Caco-2 (cell line): ENCODE measurements at regions not wholly inside any gene's neighbourhood (a gene's known extent, or its start where the extent isn't known, plus 50 kb on each side); places are given as distances from the start of the nearest gene placed in this dataset.

Experiments used
- BruUV-seq: library from RNA; stranded (reverse); fragments of 400-500 nt; replicated peaks from 2 replicates; lab custom pipeline; 2021; lab: Mats Ljungman, UMichigan
- CTCF ChIA-PET: fragments of 300-600 bp; sonication (Branson Sonifier 250); formaldehyde crosslinking; loops from one replicate; lab custom pipeline; 2022; ENCODE audit warnings: antibody characterized with exemption; lab: Charles Lee
- POLR2A ChIA-PET: fragments of 300-600 bp; sonication (Branson Sonifier 250); formaldehyde crosslinking; loops from one replicate; lab custom pipeline; 2022; ENCODE audit warnings: antibody characterized with exemption; lab: Charles Lee
- DNase-seq, 2 experiments: peaks; one replicate each; pipeline versions ENCODE4 v3.0.0 to v3.0.0-alpha.2; 2020 to 2022
- H3K27me3 ChIP-seq: replicated peaks from 2 replicates; pipeline ENCODE4 v1.6.0; 2011; ENCODE audit warnings: low read length; ENCODE audit not compliant: control insufficient read depth, insufficient read depth
- H3K36me3 ChIP-seq: 2 replicates; pipeline ENCODE4 v1.5.1; 2011; ENCODE audit warnings: low read length; ENCODE audit not compliant: control insufficient read depth, insufficient read depth
- H3K4me1 ChIP-seq: fragments of 250-450 bp; sonication (Bioruptor Pico); 2 replicates; pipeline ENCODE4 v1.5.1; 2020; ENCODE audit warnings: mild to moderate bottlenecking
- H3K4me3 ChIP-seq: 2 replicates; pipeline ENCODE4 v1.5.1; 2011; ENCODE audit warnings: low read depth, mild to moderate bottlenecking, control low read depth, low read length
- H3K9me3 ChIP-seq: fragments of 250-450 bp; sonication (Bioruptor Pico); 2 replicates; pipeline ENCODE4 v1.5.1; 2020; ENCODE audit warnings: mild to moderate bottlenecking, moderate library complexity
- H3K27ac Mint-ChIP-seq: one replicate; pipeline ENCODE4 v1.8.0; 2022; ENCODE audit warnings: mixed read lengths; ENCODE audit not compliant: unreplicated experiment
- H3K27me3 Mint-ChIP-seq: one replicate; pipeline ENCODE4 v1.8.0; 2022; ENCODE audit warnings: mixed read lengths; ENCODE audit not compliant: insufficient read depth, unreplicated experiment
- H3K36me3 Mint-ChIP-seq: one replicate; pipeline ENCODE4 v1.8.0; 2022; ENCODE audit warnings: mild to moderate bottlenecking, mixed read lengths; ENCODE audit not compliant: insufficient read depth, unreplicated experiment
- H3K4me1 Mint-ChIP-seq: one replicate; pipeline ENCODE4 v1.8.0; 2022; ENCODE audit warnings: low read depth, mixed read lengths; ENCODE audit not compliant: unreplicated experiment
- H3K4me3 Mint-ChIP-seq: one replicate; pipeline ENCODE4 v1.8.0; 2022; ENCODE audit warnings: mild to moderate bottlenecking, moderate library complexity, mixed read lengths; ENCODE audit not compliant: unreplicated experiment
- H3K9me3 Mint-ChIP-seq: one replicate; pipeline ENCODE4 v1.8.0; 2022; ENCODE audit warnings: mixed read lengths; ENCODE audit not compliant: unreplicated experiment
- intact Hi-C: fragments of 100-400 bp; cut with micrococcal nuclease; formaldehyde crosslinking; loops from one replicate; pipeline ENCODE4 v1.10.0; 2022; ENCODE audit not compliant: unreplicated experiment
- TF ChIP-seq, protein P1 (sequence below), 2 experiments: fragments of 200-600 bp in 1 of 2; IDR thresholded peaks; 1 replicate in 1 of 2; 2 replicates in 1 of 2; pipeline versions ENCODE4 v1.5.1 to v1.8.0; 2011 to 2022; ENCODE audit warnings: antibody characterized with exemption in 1 of 2, control low read depth in 1 of 2, inconsistent platforms in 1 of 2, low read depth in 1 of 2, low read length in 1 of 2, mild to moderate bottlenecking in 1 of 2, moderate library complexity in 1 of 2; ENCODE audit not compliant: insufficient read depth in 1 of 2, severe bottlenecking in 1 of 2, unreplicated experiment in 1 of 2

DNA sequence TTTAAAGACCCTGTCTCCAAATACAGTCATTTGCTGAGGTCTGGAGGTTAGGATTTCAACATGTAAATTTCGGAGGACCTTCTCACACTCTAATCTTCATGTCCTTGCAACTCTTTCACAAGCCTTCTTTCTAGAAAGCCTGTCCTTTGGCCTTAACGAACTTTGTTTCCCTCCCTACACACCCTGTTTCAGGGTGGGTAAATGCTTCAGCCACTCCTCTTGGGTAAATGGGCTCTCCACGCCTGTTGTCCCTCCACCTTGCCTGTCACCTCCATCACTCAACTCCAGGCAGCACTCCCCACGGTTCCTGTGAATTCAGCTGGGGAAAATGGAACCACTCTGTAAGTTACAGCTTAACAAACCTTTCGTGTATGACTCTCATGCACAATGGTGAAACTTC is 84.0 kb upstream of the COG2 start:
- H3K4me3 Mint-ChIP-seq = no peak overlapping the region
- DNase-seq = no peak
- H3K4me1 Mint-ChIP-seq = no peaks in the 10 kb centered on the region
- Histone ChIP-seq H3K9me3 (no peaks in the 10 kb centered on the region), H3K36me3 (no peaks in the 10 kb centered on the region), H3K4me3 (no peak overlapping the region), H3K4me1 (no peaks in the 10 kb centered on the region), H3K27me3 (no peaks in the 10 kb centered on the region; the same call in 1 of the 2 replicates)
- ChIA-PET POLR2A (no interaction called here), CTCF (no interaction called here)
- TF ChIP-seq, protein P1, sequence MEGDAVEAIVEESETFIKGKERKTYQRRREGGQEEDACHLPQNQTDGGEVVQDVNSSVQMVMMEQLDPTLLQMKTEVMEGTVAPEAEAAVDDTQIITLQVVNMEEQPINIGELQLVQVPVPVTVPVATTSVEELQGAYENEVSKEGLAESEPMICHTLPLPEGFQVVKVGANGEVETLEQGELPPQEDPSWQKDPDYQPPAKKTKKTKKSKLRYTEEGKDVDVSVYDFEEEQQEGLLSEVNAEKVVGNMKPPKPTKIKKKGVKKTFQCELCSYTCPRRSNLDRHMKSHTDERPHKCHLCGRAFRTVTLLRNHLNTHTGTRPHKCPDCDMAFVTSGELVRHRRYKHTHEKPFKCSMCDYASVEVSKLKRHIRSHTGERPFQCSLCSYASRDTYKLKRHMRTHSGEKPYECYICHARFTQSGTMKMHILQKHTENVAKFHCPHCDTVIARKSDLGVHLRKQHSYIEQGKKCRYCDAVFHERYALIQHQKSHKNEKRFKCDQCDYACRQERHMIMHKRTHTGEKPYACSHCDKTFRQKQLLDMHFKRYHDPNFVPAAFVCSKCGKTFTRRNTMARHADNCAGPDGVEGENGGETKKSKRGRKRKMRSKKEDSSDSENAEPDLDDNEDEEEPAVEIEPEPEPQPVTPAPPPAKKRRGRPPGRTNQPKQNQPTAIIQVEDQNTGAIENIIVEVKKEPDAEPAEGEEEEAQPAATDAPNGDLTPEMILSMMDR (IDR thresholded peaks at IDR 0.05; ENCODE audit: insufficient read depth in 1 of 2, low read depth in 1 of 2, low read length in 1 of 2, severe bottlenecking in 1 of 2, unreplicated experiment in 1 of 2) = no peak
- no peaks in the 10 kb centered on the region for H3K36me3 Mint-ChIP-seq
- peaks cover 7% of the 10 kb centered on the region for H3K27me3 Mint-ChIP-seq
- H3K9me3 Mint-ChIP-seq = no peaks in the 10 kb centered on the region
- intact Hi-C loops = no loop called here
- BruUV-seq = no TSS peak
- H3K27ac Mint-ChIP-seq = no peak overlapping the region

DNA sequence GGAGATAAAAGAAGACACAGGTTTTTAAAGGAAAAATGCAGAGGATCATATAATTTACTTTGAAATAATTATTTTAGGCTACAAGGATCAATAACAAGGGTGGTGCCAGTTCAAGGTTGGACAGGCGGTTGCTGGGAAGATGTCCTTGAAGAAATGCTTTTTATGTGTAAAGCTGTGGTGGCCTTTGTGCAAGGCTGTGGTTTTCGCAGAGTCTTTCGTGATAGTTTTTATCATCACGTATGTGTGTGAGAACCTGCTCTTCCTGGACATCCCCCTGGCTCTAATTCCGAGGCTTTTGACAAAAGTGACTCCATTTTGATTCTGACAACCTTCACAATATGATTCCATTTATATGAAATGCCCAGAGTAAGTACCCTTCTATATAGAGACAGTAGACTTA is 85.8 kb upstream of the COG2 start:
- no peaks in the 10 kb centered on the region; the same call in 1 of the 2 replicates for H3K27me3 ChIP-seq

DNA sequence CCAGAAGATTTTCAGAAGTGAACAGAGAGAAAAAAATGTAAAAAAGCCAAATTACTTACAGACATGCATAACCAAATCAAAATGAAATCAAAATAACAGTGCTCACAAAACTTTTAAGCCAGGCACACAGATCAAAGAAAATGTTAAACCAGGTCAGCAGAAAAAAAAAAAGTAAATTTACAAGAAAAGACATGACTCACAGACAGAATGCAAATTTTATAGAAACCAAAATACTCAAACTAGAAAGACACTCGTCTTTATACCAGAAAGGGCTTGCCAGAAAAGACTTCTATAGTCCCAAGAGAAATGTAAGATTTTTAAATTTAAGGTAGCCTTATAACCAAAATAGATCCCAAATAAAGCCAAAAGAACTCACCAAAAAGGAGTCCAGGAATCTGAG is 86.5 kb upstream of the COG2 start:
- no peak for DNase-seq
- H3K4me1 ChIP-seq = no peaks in the 10 kb centered on the region
- H3K36me3 ChIP-seq = no peaks in the 10 kb centered on the region
- no peak overlapping the region for H3K4me3 Mint-ChIP-seq
- ChIA-PET CTCF (interaction anchor here (0.7 kb wide), 1 partner anchor 293 kb away, joined by 3 read pairs; no protein-coding TSS in a partner anchor), POLR2A (no interaction called here)
- no peaks in the 10 kb centered on the region for H3K9me3 ChIP-seq
- TF ChIP-seq, protein P1 (IDR thresholded peaks at IDR 0.05; ENCODE audit: insufficient read depth in 1 of 2, low read depth in 1 of 2, low read length in 1 of 2, severe bottlenecking in 1 of 2, unreplicated experiment in 1 of 2) = no peak
- H3K4me1 Mint-ChIP-seq = no peaks in the 10 kb centered on the region
- BruUV-seq = no TSS peak
- no peak overlapping the region for H3K27ac Mint-ChIP-seq
- peaks cover 9% of the 10 kb centered on the region for H3K27me3 Mint-ChIP-seq
- no peaks in the 10 kb centered on the region for H3K36me3 Mint-ChIP-seq
- intact Hi-C loops = no loop called here
- H3K27me3 ChIP-seq = no peaks in the 10 kb centered on the region; the same call in 1 of the 2 replicates
- no peaks in the 10 kb centered on the region for H3K9me3 Mint-ChIP-seq
- no peak overlapping the region for H3K4me3 ChIP-seq

More for the DNA sequence above, 85.8 kb upstream of the COG2 start:
- no peak overlapping the region for H3K4me3 Mint-ChIP-seq
- Histone ChIP-seq H3K9me3 (no peaks in the 10 kb centered on the region), H3K4me1 (no peaks in the 10 kb centered on the region), H3K4me3 (no peak overlapping the region), H3K36me3 (no peaks in the 10 kb centered on the region)
- BruUV-seq = no TSS peak
- intact Hi-C loops = no loop called here
- no peaks in the 10 kb centered on the region for H3K36me3 Mint-ChIP-seq
- DNase-seq = no peak
- no peak overlapping the region for H3K27ac Mint-ChIP-seq
- ChIA-PET POLR2A (no interaction called here), CTCF (no interaction called here)
- no peaks in the 10 kb centered on the region for H3K4me1 Mint-ChIP-seq
- TF ChIP-seq, protein P1 (IDR thresholded peaks at IDR 0.05; ENCODE audit: insufficient read depth in 1 of 2, low read depth in 1 of 2, low read length in 1 of 2, severe bottlenecking in 1 of 2, unreplicated experiment in 1 of 2) = no peak
- H3K27me3 Mint-ChIP-seq = peaks cover 9% of the 10 kb centered on the region
- H3K9me3 Mint-ChIP-seq = no peaks in the 10 kb centered on the region
